Prostate gland (tissue), 2 donors: ENCODE measurements at regions not wholly inside any gene's neighbourhood (a gene's known extent, or its start where the extent isn't known, plus 50 kb on each side); places are given as distances from the start of the nearest gene placed in this dataset.
"Not testable (repeated sequence)": the region's sequence is repeated elsewhere in the genome, so short reads cannot be mapped to it uniquely, and the experiment has no call there.

ENCODE experiments used
- DNase-seq: peaks from one replicate; pipeline ENCODE4 v3.0.0-alpha.2; 2019; ENCODE audit warnings: low spot score
- H3K27ac ChIP-seq, 2 donors: fragments of 200-600 bp; sonication (generic); 2 replicates each; pipeline ENCODE4 v1.5.1; 2017 to 2019
- H3K27me3 ChIP-seq: fragments of 200-600 bp; sonication (generic); replicated peaks from 2 replicates; pipeline ENCODE4 v1.5.1; 2019; ENCODE audit not compliant: insufficient read depth
- H3K36me3 ChIP-seq, 2 donors: fragments of 200-600 bp; sonication (generic); 1 replicate in 1 of 2; 2 replicates in 1 of 2; pipeline versions ENCODE4 v1.5.1 to v1.8.1; 2017 to 2019
- H3K4me1 ChIP-seq: fragments of 200-600 bp; sonication (generic); replicated peaks from 2 replicates; pipeline ENCODE4 v1.5.1; 2019
- H3K4me3 ChIP-seq, 2 donors: fragments of 200-600 bp; sonication (generic); 2 replicates each; pipeline ENCODE4 v1.5.1; 2017 to 2019
- H3K9me3 ChIP-seq: fragments of 200-600 bp; sonication (generic); 2 replicates; pipeline ENCODE4 v1.5.1; 2017
- POLR2A ChIP-seq: fragments of 450-650 bp; IDR thresholded peaks from one replicate; pipeline ENCODE4 v1.6.1; 2016; ENCODE audit warnings: antibody characterized with exemption, mild to moderate bottlenecking
- POLR2AphosphoS5 ChIP-seq: sonication (generic); formaldehyde crosslinking; IDR thresholded peaks from one replicate; pipeline ENCODE4 v1.6.1; 2017; ENCODE audit warnings: antibody characterized with exemption
- WGBS: methylation state at CpG from one replicate; pipeline ENCODE4 v1.1.5; 2018; 5-methylcytosine and 5-hydroxymethylcytosine counted together
- intact Hi-C: fragments of 100-400 bp; cut with DNase I; formaldehyde crosslinking; loops from one replicate; pipeline ENCODE4 v1.14.2; 2022
- TF ChIP-seq, protein P1 (sequence below), 4 experiments: fragments of 200-600 bp in 2 of 4; fragments of 450-650 bp in 2 of 4; sonication (generic) in 2 of 4; IDR thresholded peaks; 1 replicate in 3 of 4; 2 replicates in 1 of 4; pipeline ENCODE4 v1.5.1; 2016 to 2019; ENCODE audit warnings: antibody characterized with exemption in 4 of 4, mild to moderate bottlenecking in 2 of 4, moderate library complexity in 2 of 4

DNA sequence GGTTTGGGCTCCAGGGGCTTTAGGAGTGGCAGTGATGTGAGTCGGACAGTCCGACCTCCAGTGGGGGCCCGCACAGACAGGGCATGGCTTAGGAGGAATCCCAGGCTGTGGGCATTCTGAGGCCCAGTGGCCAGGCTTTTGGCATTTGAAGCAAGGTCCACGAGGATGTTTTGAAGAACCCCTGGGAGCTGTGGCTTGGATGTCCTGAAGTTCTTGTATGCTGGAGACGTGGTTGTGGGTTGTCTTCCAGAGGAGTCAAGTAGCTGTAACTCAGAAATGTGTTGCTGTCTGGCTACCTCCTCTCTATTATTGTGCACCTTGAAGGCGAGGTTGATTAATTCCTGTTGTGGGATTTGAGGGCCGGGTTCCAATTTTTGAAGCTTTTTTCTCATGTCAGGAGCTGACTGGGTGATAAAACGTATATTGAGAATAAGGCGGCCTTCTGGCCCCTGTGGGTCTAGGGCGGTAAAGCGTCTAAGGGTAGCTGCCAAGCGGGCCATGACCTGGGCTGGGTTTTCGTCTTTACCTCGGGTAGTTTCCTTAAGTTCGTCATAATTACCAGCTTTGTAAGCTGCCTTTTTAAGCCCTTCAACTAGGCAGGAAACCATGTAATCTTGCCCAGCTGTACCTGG, 67.3 kb upstream of the EZR start:
- H3K4me1 ChIP-seq, H3K27me3 ChIP-seq, DNase-seq, H3K36me3 ChIP-seq, H3K4me3 ChIP-seq, H3K9me3 ChIP-seq, intact Hi-C loops, H3K27ac ChIP-seq: not testable (repeated sequence)
- 92% methylated on average over 15 of the region's 15 CpGs for WGBS

- intact Hi-C loops, H3K27me3 ChIP-seq, H3K4me1 ChIP-seq, H3K36me3 ChIP-seq, H3K9me3 ChIP-seq, H3K4me3 ChIP-seq, H3K27ac ChIP-seq, DNase-seq: not testable (repeated sequence)
- WGBS: 72% methylated on average over 3 of the region's 3 CpGs
Measured at GRCh38 chr6:158881884-158882283, 62.7 kb upstream of the EZR start.

- H3K36me3 ChIP-seq, H3K4me3 ChIP-seq, H3K9me3 ChIP-seq, DNase-seq, H3K4me1 ChIP-seq, intact Hi-C loops, H3K27me3 ChIP-seq, H3K27ac ChIP-seq: not testable (repeated sequence)
- 50% methylated on average over 1 of the region's 1 CpG for WGBS
Measured at GRCh38 chr6:158881276-158881675, 62.1 kb upstream of the EZR start.

- H3K27ac ChIP-seq: no peak overlapping the region
- 84% methylated on average over 5 of the region's 5 CpGs for WGBS
- no peaks in the 10 kb centered on the region for H3K9me3 ChIP-seq
- no peaks in the 10 kb centered on the region for H3K4me1 ChIP-seq
- intact Hi-C loops: no loop called here
- no peak for DNase-seq
- TF ChIP-seq, protein P1, sequence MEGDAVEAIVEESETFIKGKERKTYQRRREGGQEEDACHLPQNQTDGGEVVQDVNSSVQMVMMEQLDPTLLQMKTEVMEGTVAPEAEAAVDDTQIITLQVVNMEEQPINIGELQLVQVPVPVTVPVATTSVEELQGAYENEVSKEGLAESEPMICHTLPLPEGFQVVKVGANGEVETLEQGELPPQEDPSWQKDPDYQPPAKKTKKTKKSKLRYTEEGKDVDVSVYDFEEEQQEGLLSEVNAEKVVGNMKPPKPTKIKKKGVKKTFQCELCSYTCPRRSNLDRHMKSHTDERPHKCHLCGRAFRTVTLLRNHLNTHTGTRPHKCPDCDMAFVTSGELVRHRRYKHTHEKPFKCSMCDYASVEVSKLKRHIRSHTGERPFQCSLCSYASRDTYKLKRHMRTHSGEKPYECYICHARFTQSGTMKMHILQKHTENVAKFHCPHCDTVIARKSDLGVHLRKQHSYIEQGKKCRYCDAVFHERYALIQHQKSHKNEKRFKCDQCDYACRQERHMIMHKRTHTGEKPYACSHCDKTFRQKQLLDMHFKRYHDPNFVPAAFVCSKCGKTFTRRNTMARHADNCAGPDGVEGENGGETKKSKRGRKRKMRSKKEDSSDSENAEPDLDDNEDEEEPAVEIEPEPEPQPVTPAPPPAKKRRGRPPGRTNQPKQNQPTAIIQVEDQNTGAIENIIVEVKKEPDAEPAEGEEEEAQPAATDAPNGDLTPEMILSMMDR (IDR thresholded peaks at IDR 0.05): no peak
- TF ChIP-seq POLR2A (no peak), POLR2AphosphoS5 (no peak)
- no peak overlapping the region for H3K4me3 ChIP-seq
- no peaks in the 10 kb centered on the region for H3K27me3 ChIP-seq
- H3K36me3 ChIP-seq: no peaks in the 10 kb centered on the region
Measured at GRCh38 chr6:158879180-158879579, 60.0 kb upstream of the EZR start.

- H3K36me3 ChIP-seq: no peaks in the 10 kb centered on the region
- no peaks in the 10 kb centered on the region for H3K27me3 ChIP-seq
- TF ChIP-seq POLR2A: no peak
- TF ChIP-seq, protein P1 (IDR thresholded peaks at IDR 0.05): no peak
- no peak for TF ChIP-seq POLR2AphosphoS5
- H3K4me3 ChIP-seq: no peak overlapping the region
- intact Hi-C loops: no loop called here
- no peak overlapping the region for H3K27ac ChIP-seq
- 97% methylated on average over 1 of the region's 1 CpG for WGBS
- no peaks in the 10 kb centered on the region for H3K9me3 ChIP-seq
- no peak for DNase-seq
- no peaks in the 10 kb centered on the region for H3K4me1 ChIP-seq
Measured at GRCh38 chr6:158877716-158878115, 58.5 kb upstream of the EZR start.

DNA sequence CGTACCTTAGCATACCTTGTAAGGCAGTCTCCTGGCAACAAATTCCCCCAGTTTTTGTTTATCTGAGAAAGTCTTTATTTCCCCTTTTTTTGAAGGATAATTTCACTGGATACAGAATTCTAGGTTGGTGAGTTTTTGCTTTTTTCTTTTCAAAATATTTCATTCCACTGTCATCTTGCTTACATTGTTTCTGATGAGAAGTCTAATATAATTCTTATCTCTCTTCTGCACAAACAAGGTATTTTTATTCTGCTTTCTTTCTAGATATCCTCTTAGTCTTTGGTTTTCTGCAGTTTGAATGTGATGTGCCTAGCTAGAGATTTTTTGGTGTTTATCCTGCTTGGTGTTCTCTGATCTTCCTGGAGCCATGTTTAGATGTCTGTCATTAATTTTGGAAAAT, 57.7 kb upstream of the EZR start:
- no peak overlapping the region for H3K27ac ChIP-seq
- H3K4me3 ChIP-seq: no peak overlapping the region
- no peak for DNase-seq
- H3K9me3 ChIP-seq: no peaks in the 10 kb centered on the region
- no peaks in the 10 kb centered on the region for H3K36me3 ChIP-seq
- TF ChIP-seq, protein P1 (IDR thresholded peaks at IDR 0.05): no peak
- TF ChIP-seq POLR2AphosphoS5: no peak
- no peak for TF ChIP-seq POLR2A
- WGBS: 100% methylated on average over 1 of the region's 1 CpG
- intact Hi-C loops: no loop called here
- no peaks in the 10 kb centered on the region for H3K4me1 ChIP-seq
- H3K27me3 ChIP-seq: no peaks in the 10 kb centered on the region
